Superior temporal gyrus (tissue), 1 donor: ENCODE measurements at regions not wholly inside any gene's neighbourhood (a gene's known extent, or its start where the extent isn't known, plus 50 kb on each side); places are given as distances from the start of the nearest gene placed in this dataset.
"Not testable (repeated sequence)": the region's sequence is repeated elsewhere in the genome, so short reads cannot be mapped to it uniquely, and the experiment has no call there.

Experiments used
- DNase-seq: peaks from one replicate; pipeline ENCODE4 v3.0.0-alpha.2; 2016; ENCODE audit errors: extremely low spot score

DNA sequence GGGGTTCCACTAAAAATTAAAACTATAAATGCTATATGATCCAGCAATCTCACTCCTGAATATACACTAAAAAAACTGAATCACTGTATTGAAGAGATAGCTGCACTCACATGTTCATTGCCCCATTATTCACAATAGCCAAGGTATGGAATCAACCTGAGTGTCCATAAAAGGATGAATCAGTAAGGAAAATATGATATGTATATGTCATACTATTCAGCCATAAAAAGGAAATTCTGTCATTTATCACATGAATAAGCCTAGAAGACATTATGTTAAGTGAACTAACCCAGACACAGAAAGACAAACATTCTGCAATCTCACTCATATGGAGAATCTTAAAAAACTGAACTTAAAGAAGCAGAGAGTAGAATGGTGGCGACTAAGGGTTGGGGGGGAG is 1376.2 kb upstream of the CDH9 start:
- no peak for DNase-seq

- DNase-seq = no peak
Measured at GRCh38 chr5:28408651-28409050, 1370.3 kb upstream of the CDH9 start.

DNA sequence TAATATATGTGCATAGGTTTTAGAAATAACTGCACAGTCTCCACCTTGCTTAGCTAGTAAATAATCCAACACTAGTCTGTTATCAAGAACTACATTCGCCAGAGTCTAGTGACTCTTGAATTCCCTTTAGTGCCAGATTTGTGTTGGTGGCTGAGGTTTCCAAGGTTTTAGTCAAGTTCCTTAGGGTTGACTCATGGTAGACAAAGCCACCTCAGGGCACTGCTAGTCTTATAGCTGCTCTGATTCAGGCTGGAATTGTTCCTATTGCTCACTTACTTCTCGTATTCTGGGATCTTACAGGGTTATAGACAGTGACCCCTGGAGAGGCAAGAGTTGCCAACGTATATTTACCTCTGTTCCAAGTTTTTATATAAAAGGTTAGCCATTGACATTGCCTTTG is 1369.8 kb upstream of the CDH9 start:
- DNase-seq = no peak

DNA sequence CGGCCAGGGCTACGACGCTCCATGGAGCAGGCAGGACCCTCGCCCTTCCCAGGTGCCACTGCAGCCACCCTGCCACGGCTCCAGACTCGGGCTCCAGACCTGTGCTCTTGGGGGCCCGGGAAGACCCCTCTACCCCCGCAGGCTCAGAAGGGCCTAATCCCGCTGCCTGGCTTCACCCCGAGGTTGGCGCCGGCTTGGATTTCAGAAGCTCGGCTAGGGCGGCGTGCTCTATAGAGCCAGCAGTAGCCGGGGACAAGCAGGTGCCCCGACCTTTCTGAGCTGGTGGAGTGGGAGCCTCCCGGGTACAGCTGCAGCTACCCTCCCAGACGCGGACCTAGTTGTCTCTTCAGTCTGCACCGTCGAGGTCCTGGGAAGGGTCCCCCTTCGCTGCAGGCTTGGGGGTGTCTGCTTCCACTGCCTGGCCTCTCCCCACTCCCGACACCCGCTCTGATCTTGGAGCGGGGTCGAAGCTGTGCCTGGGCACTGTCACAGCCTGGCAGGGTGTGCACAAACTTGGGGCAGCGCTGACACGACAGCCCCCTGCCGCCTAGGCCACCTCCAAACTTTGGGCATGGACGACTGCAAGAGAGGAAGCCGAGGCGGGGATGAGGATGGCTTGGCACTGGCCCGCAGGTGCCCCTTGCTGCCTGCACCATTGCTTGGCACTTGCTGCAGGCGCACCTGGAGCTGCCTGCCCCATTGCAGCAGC is 1366.1 kb upstream of the CDH9 start:
- no peak for DNase-seq

DNA sequence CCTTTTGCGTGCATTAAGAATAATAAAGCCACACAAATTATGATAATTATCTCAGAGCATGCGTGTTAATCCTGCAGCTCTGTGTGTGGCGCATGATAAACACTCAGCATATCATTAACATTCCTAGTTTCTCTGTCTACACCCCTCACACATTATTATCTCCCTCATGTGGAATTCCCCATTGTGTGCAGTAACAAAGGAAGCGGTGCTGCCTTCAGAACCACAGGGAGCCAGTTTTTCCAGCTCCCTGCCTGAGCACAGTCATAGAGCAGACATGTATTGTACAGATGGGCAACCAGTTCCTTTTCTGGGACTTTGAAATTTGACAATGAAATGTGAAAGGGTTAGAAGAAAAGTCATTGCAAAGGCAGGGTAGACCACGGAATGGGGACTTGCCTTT is 1365.5 kb upstream of the CDH9 start:
- DNase-seq = no peak

DNA sequence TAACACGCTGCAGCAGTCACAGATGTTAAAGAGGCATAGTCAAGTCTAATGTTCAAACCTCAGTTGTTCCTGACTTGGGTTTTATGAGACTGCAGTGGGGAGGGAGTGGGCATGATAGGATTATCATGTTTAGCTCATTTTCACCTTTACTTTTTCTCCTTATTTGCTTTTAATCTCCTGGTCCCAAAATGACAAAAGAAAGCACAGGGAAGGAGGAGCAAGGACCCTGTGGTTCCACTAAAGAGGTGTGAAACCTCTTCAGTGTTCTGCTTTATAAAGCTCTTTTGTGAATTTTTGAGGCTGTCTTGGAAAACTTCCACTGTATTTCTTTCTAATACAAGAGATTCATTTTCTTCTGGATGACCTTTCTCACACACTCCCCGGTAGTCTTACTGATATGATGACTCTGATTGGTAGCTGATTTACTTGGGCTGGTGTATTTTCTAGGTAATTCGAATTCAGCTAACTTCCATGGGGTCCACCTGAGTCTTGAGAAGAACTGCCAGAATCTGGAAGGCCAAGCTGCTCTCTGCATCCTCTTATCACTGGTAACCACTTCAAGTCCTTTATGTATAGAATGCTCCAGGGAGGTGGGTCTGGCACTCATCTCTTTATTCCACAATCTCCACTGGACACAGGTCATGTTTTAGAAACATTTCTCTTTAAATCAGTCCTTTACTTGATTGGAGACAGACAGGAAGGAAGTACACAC is 1364.4 kb upstream of the CDH9 start:
- no peak for DNase-seq

GRCh38 chr5:28400076-28400475 is 1361.7 kb upstream of the CDH9 start:
- no peak for DNase-seq

GRCh38 chr5:28399211-28399610 is 1360.8 kb upstream of the CDH9 start:
- no peak for DNase-seq

DNA sequence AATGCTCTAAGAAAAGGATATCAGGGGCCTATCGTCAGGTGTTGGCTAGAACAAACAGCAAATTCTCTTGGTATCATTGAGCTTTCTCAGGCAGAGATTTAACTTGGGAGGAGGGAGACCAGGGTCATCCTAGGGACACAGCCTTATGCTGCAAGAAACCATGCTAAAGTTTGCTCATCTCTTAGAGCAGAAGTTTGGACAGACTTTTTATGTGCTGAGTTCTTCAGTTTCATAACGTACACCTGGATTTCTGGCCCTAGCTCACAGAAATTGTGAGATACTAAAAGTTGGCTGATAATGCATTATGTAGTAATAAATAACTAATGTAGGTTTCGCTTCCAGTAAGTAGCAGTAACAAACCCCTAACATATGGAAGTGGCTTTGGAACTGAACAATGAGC is 1359.8 kb upstream of the CDH9 start:
- DNase-seq = no peak

- DNase-seq = no peak
Measured at GRCh38 chr5:28397502-28397941, 1359.1 kb upstream of the CDH9 start.

DNA sequence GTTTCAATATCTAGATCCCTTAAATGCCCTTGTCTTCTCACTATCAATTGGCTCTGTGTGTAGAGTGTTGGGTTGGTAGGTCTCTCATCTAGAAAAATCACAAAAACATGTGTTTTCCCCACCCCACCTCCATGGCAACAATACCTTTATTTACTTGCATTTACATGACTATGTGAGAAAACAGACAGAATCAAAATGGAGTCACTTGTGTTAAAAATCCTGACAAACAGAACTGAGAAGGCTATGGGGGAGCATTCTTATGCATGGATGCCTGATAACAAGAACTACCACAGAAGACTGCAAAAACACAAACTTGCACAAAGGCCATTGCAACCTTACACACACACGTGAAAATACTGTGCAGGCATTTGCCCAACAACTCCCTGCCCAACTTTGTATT is 1352.9 kb upstream of the CDH9 start:
- no peak for DNase-seq

DNA sequence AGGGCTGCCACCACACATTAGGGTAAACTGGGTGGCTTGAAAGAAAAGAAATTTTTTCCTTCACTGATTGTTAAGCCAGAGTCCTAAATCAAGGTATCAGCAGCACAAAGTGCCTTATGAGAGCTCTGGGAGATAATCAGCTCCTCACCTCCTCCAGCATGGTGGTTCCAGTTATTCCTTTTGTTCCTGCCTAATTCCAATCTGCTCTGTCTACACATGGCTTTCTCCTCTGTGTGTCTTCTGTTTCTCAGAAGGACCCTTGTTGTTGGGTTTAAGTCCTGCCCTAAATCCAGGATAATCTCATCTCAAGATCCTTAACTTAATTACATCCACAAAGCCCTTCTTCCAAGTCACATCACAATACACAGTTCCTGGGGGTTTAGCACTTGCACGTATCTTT is 1352.0 kb upstream of the CDH9 start:
- no peak for DNase-seq

DNA sequence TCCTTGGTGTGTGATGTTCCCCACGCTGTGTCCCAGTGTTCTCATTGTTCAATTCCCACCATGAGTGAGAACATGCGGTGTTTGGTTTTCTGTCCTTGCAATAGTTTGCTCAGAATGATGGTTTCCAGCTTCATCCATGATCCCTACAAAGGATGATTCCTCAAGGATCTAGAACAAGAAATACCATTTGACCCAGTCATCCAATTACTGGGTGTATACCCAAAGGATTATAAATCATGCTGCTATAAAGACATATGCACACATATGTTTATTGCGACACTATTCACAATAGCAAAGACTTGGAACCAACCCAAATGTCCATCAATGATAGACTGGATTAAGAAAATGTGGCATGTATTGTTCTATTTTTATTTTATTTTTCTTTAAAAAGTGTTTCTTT is 1351.3 kb upstream of the CDH9 start:
- not testable (repeated sequence) for DNase-seq

DNA sequence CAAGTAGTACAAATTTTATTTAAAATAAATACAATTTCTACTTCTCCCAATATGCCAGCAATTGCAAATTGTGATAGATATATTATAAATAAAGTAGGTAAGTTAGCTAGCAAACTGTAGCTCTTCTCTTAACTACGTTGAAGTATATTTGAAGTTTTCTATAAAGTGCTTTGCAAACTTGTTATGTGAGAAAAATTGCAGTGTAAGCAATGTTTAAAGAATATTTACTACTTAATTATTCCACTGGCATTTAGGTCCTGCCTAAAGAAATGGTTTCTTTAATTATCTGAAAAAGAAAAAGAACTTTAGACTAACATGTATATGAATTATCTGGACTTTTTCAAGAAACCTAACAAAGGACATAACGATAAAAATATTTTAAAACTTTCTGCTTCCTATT is 1350.0 kb upstream of the CDH9 start:
- no peak for DNase-seq

DNA sequence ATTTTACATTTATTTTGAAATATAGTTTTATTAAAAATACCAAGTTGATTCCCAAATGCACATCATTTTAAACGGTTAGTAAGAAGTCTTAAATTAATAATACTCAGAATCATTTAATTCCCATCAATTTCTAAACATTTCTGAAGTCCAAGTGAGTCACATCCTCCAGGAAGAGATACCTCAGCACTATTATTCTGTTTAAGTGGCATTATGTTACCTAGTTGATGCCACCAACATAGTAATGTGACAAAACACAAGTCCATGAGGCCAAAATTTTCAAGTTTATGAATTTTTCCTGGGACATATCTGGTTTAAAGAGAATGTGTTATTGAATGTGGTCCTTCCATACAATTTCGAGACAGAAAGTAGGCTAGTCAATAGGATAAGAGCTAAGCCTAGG is 1348.3 kb upstream of the CDH9 start:
- no peak for DNase-seq

GRCh38 chr5:28380167-28380566 is 1341.8 kb upstream of the CDH9 start:
- DNase-seq = no peak

DNA sequence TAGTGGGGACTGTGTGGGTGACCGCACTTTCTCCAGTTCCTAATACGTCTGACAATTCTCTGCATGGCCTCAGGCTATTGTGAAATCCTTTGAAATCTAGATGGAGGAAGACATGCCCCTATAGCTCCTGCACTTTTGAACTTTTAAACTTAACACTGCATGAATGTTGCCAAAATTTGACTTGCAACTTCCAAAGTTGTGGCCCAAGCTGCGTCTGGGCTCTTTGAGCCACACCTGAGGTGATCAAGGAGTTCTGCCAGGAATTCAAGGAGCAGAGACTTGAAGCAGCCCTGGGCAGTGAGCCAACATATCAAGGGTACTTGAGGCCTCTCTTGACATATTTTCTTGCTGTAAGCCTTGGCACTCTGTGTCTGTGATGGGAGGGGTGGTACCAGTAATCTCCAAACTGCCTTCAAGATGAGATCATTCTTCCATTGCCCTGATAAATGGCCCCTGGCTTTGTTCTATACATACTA is 1336.1 kb upstream of the CDH9 start:
- DNase-seq = no peak

DNA sequence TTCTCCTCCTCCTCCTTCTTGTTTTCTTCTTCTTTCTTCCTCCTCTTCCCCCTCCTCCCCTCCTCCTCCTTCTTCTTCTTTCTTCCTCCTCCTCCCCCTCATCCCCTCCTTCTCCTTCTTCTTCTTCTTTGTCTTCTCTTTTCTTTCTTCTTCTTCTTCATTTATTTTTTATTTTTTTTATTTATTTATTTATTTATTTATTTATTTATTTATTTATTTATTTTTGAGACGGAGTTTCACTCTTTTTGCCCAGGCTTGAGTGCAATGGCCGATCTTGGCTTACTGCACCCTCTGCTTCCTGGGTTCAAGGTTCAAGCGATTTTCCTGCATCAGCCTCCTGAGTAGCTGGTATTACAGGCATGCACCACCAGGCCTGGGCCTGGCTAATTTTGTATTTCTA is 1332.5 kb upstream of the CDH9 start:
- no peak for DNase-seq

- no peak for DNase-seq
Measured at GRCh38 chr5:28369418-28369817, 1331.0 kb upstream of the CDH9 start.

DNA sequence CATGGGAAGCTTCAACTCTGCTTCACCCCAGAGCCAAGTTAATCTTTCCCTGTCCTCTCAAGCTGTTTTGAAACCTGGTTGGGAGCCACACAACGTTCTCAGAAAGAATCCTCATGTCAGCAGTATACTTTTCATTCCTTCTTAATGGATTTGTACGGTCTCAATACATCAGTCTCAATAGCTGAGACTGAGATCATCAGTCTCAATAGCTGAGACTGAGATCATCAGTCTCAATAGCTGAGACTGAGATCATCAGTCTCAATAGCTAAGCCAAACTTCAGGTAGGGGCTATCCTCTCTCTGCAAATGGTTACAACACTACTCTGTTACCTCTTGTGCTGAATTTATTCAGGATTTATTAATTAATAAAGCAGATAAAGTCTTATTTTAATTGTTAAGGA is 1317.4 kb upstream of the CDH9 start:
- DNase-seq = no peak

GRCh38 chr5:28346696-28347095 is 1308.3 kb upstream of the CDH9 start:
- no peak for DNase-seq

DNA sequence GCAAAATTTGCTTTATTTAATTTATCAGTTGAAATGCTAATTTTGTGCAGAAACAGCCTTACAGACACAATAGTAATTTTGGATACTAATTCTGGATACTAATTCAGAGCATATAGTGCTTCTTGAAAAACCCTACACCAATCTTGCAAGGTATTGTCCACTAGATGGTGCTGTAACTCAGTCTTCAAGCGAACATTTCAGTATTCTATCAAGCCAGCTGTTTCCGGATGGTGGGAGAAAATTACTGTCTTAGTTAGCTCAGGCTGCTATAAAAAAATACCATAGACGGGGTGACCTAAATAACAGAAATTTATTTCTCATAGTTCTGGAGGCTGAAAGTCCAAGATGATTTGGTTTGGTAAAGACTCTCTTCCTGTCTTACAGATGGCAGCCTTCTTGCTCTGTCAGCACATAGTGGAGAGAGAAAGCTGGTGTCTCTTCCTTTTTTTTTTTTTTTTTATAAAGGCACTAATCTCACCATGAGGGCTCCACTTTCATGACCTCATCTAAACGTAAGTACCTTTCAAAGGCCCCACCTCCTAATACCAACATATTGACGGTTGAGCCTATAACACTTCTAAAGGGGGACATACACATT is 1306.5 kb upstream of the CDH9 start:
- DNase-seq = peak; percentile 38

DNA sequence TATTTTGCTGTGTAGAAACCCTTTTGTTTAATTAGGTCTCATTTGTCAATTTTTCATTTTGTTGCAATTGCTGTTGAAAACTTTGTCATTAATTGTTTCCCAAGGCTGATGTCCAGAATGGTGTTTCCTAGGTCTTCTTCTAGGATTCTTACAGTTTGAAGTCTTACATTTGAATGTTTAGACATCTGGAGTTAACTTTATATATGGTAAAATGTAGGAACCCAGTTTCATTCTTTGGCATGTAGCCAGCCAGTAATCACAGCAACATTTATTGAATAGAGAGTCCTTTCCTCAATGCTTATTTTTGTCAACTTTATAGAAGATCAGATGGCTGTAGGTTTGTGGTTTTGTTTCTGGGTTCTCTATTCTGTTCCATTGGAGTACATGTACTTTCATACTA is 1290.8 kb upstream of the CDH9 start:
- DNase-seq = no peak
